RWPE2 (cell line): ENCODE measurements at regions not wholly inside any gene's neighbourhood (a gene's known extent, or its start where the extent isn't known, plus 50 kb on each side); places are given as distances from the start of the nearest gene placed in this dataset.
A peak's percentile ranks its signal among the peaks of the same experiment; 100 is the strongest.

Experiments
- ATAC-seq: fragments of 200-7000 bp; cut with Tn5 transposase; 3 replicates; pipeline ENCODE4 v1.9.1; 2021; ENCODE audit warnings: low read depth
- DNase-seq: peaks from one replicate; pipeline ENCODE4 v3.0.0-alpha.2; 2020; ENCODE audit warnings: low spot score
- H3K27ac ChIP-seq: fragments of 450-650 bp; 2 replicates; pipeline ENCODE4 v1.5.1; 2017; ENCODE audit warnings: mild to moderate bottlenecking; ENCODE audit not compliant: poor library complexity, severe bottlenecking
- H3K27me3 ChIP-seq: fragments of 250-450 bp; sonication (Bioruptor Pico); 2 replicates; pipeline ENCODE4 v1.5.1; 2021; ENCODE audit warnings: mild to moderate bottlenecking, moderate library complexity; ENCODE audit not compliant: insufficient read depth, poor library complexity, severe bottlenecking
- H3K36me3 ChIP-seq: fragments of 250-450 bp; sonication (Bioruptor Pico); 2 replicates; pipeline ENCODE4 v1.5.1; 2020; ENCODE audit warnings: low read depth, mild to moderate bottlenecking, moderate library complexity
- H3K4me1 ChIP-seq: fragments of 250-450 bp; sonication (Bioruptor Pico); 2 replicates; pipeline ENCODE4 v1.5.1; 2021; ENCODE audit warnings: mild to moderate bottlenecking, moderate library complexity; ENCODE audit not compliant: insufficient read depth, poor library complexity, severe bottlenecking
- H3K4me3 ChIP-seq: fragments of 250-450 bp; sonication (Bioruptor Pico); 2 replicates; pipeline ENCODE4 v1.5.1; 2021; ENCODE audit warnings: mild to moderate bottlenecking, moderate library complexity; ENCODE audit not compliant: severe bottlenecking
- H3K9me3 ChIP-seq: fragments of 250-450 bp; sonication (Bioruptor Pico); 2 replicates; pipeline ENCODE4 v1.5.1; 2021; ENCODE audit warnings: mild to moderate bottlenecking, moderate library complexity; ENCODE audit not compliant: severe bottlenecking
- TF ChIP-seq, protein P1 (sequence below): fragments of 450-650 bp; IDR thresholded peaks from one replicate; pipeline ENCODE4 v1.5.1; 2017; ENCODE audit warnings: mild to moderate bottlenecking, moderate library complexity; ENCODE audit not compliant: poor library complexity, severe bottlenecking

DNA sequence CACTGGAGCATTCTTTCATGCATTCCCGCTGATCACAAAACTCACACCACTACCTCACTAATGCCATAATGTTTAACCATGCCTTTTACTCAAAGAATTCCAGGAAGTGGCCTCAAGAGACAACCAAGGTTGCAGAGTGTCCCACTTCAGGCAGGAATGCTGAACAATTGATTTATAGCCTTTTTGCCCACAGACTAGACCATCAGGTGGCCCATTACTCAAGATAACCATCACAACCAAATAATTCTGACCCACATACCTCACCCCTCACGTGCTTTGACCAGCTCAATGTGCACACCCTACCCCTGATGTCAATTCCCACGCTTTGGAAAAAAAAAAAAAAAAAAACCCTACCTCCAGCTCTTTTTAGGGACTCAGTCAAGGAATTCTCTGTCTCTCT, 220.6 kb upstream of the UFL1 start:
- H3K4me1 ChIP-seq = no peaks in the 10 kb centered on the region
- TF ChIP-seq, protein P1, sequence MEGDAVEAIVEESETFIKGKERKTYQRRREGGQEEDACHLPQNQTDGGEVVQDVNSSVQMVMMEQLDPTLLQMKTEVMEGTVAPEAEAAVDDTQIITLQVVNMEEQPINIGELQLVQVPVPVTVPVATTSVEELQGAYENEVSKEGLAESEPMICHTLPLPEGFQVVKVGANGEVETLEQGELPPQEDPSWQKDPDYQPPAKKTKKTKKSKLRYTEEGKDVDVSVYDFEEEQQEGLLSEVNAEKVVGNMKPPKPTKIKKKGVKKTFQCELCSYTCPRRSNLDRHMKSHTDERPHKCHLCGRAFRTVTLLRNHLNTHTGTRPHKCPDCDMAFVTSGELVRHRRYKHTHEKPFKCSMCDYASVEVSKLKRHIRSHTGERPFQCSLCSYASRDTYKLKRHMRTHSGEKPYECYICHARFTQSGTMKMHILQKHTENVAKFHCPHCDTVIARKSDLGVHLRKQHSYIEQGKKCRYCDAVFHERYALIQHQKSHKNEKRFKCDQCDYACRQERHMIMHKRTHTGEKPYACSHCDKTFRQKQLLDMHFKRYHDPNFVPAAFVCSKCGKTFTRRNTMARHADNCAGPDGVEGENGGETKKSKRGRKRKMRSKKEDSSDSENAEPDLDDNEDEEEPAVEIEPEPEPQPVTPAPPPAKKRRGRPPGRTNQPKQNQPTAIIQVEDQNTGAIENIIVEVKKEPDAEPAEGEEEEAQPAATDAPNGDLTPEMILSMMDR = no peak

DNA sequence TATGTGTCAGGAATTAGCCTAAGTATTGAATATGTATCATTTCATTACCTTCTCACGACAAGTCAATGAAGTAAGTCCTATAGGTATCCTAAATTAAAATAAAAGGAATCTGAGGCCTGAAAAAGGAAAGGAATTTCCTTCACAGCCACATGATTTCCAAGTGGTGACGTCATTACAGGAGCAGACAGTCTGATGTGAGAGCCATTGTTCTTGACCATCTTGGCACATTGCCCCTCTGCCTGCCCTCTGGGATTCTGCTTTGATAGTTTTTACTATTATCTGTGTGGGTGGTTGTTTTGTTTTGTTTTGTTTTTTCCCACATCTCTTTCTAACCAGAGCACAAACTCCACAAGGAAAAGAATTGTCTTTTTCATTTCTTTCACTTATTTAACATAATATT, 219.8 kb upstream of the UFL1 start:
- H3K27ac ChIP-seq = no peak overlapping the region
- H3K36me3 ChIP-seq = no peaks in the 10 kb centered on the region
- DNase-seq (no peak), ATAC-seq (no peak)
- H3K9me3 ChIP-seq = no peaks in the 10 kb centered on the region
- TF ChIP-seq, protein P1 = no peak
- H3K4me3 ChIP-seq = no peak overlapping the region
- no peaks in the 10 kb centered on the region for H3K4me1 ChIP-seq
- H3K27me3 ChIP-seq = no peaks in the 10 kb centered on the region

More for the DNA sequence above, 220.6 kb upstream of the UFL1 start:
- ATAC-seq = no peak
- Histone ChIP-seq H3K36me3 (no peaks in the 10 kb centered on the region), H3K9me3 (no peaks in the 10 kb centered on the region), H3K4me3 (no peak overlapping the region), H3K27ac (no peak overlapping the region), H3K27me3 (no peaks in the 10 kb centered on the region)
- no peak for DNase-seq

DNA sequence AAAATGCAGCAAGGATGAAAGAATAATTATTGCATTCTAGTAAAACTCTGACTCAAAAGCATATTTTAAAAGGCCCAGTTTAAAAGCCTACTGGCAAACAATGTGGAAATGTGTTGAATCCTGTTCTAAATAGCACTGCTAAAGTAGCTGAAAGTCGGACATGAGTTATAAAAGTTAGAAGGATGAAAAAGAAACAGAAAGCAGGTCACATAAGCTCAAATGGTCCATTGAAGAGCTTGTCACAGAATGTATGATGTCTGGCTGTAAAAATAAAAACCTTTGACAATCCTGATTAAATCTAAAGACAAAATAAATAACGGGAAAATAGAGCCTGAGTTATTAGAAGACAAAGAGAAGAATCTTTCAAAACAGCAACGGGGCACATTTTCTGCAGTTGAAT, 218.6 kb upstream of the UFL1 start:
- no peaks in the 10 kb centered on the region for H3K9me3 ChIP-seq
- H3K4me3 ChIP-seq = no peak overlapping the region
- no peaks in the 10 kb centered on the region for H3K4me1 ChIP-seq
- no peak for ATAC-seq
- TF ChIP-seq, protein P1 = no peak
- H3K27me3 ChIP-seq = no peaks in the 10 kb centered on the region
- H3K36me3 ChIP-seq = no peaks in the 10 kb centered on the region
- no peak overlapping the region for H3K27ac ChIP-seq
- DNase-seq = no peak

DNA sequence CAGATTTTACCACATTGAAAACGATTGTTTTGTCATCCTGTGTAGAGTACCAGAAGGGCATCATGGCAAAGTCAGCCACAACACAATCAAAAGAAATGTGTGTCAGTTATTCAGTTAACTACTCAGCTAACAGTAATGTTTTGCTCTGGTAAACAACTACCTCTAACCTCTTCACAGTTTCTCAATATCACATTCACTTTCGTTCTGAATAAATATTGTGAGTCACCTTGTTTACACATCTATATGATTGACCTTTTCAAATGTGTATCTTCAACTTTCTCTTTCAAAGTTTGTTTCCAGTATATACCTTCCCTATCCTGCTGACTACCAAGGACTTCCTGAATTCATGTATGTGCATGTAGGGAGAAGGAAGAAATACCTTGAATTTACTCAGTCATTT, 216.6 kb upstream of the UFL1 start:
- no peaks in the 10 kb centered on the region for H3K9me3 ChIP-seq

DNA sequence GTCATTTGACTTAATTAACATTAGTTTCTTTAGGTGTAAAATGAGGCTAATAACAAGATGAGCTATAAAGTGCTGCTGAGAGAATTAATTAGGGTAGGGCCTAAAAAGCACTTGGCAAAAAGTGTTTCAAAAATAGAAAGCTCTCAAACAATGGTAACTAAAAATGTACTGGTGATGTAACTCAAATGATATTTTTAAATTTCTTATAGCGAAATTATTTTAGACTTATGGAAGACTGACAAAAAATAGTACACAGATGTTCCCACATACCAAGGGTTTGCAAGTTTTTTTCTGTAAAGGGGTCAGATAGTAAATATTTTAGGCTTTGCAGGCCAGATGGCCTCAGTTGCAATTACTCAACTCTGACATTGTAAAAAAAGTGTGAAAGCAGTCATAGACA, 190.7 kb upstream of the UFL1 start:
- Histone ChIP-seq H3K9me3 (no peaks in the 10 kb centered on the region), H3K27ac (no peak overlapping the region), H3K36me3 (no peaks in the 10 kb centered on the region), H3K4me3 (no peak overlapping the region), H3K4me1 (no peaks in the 10 kb centered on the region), H3K27me3 (no peaks in the 10 kb centered on the region)
- DNase-seq (no peak), ATAC-seq (no peak)
- TF ChIP-seq, protein P1 = no peak

More for the DNA sequence above, 216.6 kb upstream of the UFL1 start:
- Histone ChIP-seq H3K36me3 (no peaks in the 10 kb centered on the region), H3K4me3 (no peak overlapping the region), H3K27ac (no peak overlapping the region), H3K27me3 (no peaks in the 10 kb centered on the region), H3K4me1 (no peaks in the 10 kb centered on the region)
- DNase-seq (no peak), ATAC-seq (peak; percentile 45; the same call in 1 of the 3 replicates)
- TF ChIP-seq, protein P1 = no peak
